HG03064 (cell line): ENCODE measurements at regions not wholly inside any gene's neighbourhood (a gene's known extent, or its start where the extent isn't known, plus 50 kb on each side); places are given as distances from the start of the nearest gene placed in this dataset.

Experiments
- ATAC-seq: cut with Tn5 transposase; IDR thresholded peaks from one replicate; pipeline ENCODE4 v1.9.1; 2021; ENCODE audit warnings: low read depth; ENCODE audit not compliant: unreplicated experiment

GRCh38 chr3:102102394-102102793 lies 253.1 kb downstream of the NFKBIZ start:
- no peak for ATAC-seq

DNA sequence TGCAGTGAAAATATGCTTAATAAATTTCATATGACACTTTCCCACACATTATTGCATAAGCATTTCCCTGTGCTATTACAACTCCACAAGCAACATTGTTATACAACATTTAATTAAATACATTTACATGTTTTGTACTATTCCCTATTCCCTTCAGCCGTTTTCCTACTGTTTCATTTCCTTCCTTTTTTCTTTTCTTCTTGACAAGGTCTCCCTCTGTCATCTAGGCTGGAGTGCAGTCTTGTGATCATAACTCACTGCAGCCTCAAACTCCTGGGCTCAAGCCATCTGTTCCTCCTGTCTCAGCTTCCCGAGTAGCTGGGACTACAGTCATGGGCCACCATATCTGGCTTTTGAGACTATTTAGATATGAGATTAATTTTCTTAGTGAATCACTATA lies 254.7 kb downstream of the NFKBIZ start:
- ATAC-seq: no peak

GRCh38 chr3:102105193-102105592 lies 255.9 kb downstream of the NFKBIZ start:
- no peak for ATAC-seq

DNA sequence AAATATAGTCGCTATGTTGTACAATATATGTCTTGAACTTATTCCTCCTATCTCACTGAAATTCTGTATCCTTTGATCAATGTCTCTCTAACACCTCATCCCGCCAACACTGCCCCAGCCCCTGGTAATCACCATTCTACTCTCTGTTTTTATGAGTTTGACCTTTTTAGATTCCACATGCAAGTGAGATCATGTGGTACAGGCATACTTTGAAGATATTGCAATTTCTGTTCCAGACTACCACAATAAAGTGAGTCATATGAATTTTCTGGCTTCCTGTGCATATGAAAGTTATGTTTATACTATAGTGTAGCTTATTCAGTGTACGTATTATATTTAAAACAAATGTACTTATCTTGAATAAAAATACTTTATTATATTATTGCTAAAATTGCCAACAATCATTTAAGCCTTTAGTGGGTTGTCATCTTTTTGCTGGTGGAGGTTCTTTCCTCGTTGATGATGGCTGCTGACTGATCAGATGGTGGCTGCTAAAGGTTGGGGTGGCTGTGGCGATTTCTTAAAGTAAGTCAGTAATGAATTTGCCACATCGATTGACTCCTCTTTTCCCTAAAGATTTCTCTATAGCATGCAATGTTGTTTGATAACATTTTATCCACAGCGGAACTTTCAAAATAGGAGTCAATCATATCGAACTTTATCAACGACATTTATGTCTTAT lies 257.2 kb downstream of the NFKBIZ start:
- ATAC-seq: no peak

GRCh38 chr3:102112704-102113230 lies 263.5 kb downstream of the NFKBIZ start:
- ATAC-seq: no peak

GRCh38 chr3:102113421-102114041 lies 264.2 kb downstream of the NFKBIZ start:
- no peak for ATAC-seq

GRCh38 chr3:102114264-102114979 lies 265.1 kb downstream of the NFKBIZ start:
- no peak for ATAC-seq

GRCh38 chr3:102122527-102122926 lies 273.2 kb downstream of the NFKBIZ start:
- ATAC-seq: no peak

- ATAC-seq: no peak
Measured at GRCh38 chr3:102123590-102124190, 274.4 kb downstream of the NFKBIZ start.

DNA sequence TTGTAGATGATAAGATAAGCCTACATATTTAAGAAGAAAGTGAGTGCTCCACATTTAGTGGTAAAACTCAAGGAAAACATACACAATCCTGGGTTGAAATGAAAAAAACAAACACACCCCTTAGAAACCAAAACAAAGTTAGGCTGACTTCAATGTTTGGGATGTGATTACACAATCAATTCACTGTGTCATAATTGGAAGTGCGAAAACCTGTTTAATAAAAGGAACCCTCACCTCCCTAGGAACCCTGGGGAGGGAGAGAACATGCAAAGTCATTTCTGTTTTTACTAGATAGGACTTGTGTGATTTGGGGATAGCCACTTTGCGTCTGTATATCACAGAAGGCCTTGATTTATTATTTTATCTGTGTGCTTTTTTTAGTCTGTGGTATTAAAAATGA lies 275.0 kb downstream of the NFKBIZ start:
- no peak for ATAC-seq

DNA sequence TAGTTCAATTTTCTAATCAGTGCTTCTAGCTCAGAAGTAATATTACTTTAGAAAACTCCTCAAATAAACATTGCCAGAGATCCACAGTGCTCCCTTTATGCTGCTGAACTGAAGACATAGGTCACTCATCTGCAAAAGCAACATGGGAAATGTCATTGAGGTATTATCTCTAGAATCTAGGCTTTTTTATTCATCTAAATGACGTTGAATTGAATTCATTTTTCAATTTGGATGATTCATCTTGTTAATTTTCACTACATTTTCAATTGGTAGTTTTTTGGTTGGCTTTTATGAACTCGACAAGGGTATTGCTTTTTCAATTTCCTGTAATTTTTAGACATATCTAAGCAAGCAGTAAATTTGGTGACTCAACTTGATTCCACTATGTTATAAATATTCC lies 275.4 kb downstream of the NFKBIZ start:
- no peak for ATAC-seq

GRCh38 chr3:102125197-102125993 lies 276.1 kb downstream of the NFKBIZ start:
- ATAC-seq: no peak

DNA sequence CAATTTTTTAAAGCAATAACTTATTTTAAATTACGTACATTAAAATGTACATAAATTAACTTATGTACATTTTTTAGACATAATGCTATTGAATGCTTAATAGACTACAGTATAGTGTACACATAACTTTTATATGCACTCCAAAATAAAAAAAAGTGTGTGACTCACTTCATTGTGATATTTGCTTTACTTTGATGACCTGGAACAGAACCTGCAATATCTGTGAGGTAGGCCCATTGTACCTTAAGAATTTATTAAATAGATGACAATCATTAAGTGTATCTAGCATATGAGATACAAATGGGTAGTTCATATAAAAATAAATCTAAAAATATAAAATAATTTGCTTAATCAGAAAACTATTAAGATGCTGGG lies 276.7 kb downstream of the NFKBIZ start:
- no peak for ATAC-seq

GRCh38 chr3:102129760-102130608 lies 280.7 kb downstream of the NFKBIZ start:
- no peak for ATAC-seq

- no peak for ATAC-seq
Measured at GRCh38 chr3:102132370-102132769, 283.1 kb downstream of the NFKBIZ start.

DNA sequence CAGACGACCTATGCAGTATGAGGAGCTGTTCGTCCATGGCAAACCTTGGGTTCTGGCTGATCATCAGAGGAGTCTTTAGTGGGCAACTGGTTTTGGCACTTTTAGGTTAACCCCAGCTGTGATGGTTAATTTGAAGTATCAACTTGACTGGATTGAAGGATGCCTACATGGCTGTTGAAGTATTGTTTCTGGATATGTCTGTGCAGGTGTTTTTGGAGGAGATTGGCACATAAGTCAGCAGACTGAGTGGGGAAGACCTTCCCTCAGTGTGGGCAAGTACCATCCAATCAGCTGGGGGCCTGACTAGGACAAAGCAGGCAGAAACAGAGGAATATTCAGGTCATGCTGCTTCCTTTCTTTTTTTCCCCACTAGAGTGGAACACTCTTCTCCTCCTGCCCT lies 284.1 kb downstream of the NFKBIZ start:
- ATAC-seq: no peak

DNA sequence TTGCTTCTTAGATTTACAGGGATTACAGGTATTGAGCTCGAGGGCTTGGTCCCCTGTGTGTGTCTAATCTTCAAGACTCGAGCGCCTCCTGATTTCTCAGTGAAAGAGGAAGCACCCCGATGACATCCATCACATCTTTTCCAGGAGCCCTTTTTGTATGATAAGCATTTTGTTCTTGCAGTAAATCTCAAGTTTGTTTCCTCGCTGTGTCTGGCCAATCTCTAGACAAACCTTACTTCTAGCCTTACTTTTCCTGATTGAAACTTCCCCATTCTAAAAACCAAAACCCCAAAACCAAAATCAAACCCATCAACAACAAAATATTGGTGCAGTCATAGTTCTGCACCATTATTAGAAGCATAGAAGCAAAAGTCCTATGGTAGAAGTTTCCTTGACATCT lies 286.0 kb downstream of the NFKBIZ start:
- no peak for ATAC-seq

DNA sequence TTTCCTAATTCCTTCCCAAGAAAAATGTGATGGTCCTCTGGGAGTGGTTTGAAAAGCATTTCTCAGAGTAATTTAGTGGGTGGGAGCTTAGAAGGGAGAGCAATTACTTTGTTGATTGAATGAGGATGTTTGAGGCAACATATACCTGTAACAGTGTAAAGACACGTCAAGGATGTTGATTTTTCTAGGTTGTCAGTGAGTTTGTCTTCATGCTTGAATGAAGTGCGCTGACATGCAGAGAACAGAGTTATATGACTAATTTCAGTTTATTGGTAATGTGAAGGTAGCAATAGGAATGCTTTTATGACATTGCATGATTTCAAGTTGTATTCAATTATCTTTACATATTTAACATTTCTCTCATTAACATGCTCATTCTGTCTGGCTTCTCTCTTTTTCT lies 286.9 kb downstream of the NFKBIZ start:
- ATAC-seq: no peak

GRCh38 chr3:102140116-102140515 lies 290.8 kb downstream of the NFKBIZ start:
- ATAC-seq: no peak
